Transverse colon (tissue), 4 donors: ENCODE measurements at regions not wholly inside any gene's neighbourhood (a gene's known extent, or its start where the extent isn't known, plus 50 kb on each side); places are given as distances from the start of the nearest gene placed in this dataset.

Experiments used
- DNase-seq: peaks from one replicate; pipeline ENCODE4 v3.0.0-alpha.2; 2019
- H3K27ac ChIP-seq, 4 donors: fragments of 200-600 bp; sonication (generic); 2 replicates each; pipeline ENCODE4 v1.5.1; 2016 to 2018; ENCODE audit warnings: inconsistent platforms in 4 of 4
- H3K27me3 ChIP-seq: fragments of 200-600 bp; sonication (generic); 2 replicates; pipeline ENCODE4 v1.5.1; 2017; ENCODE audit warnings: inconsistent platforms
- H3K36me3 ChIP-seq, 4 donors: fragments of 200-600 bp; sonication (generic); 2 replicates each; pipeline ENCODE4 v1.5.1; 2017 to 2019; ENCODE audit warnings: inconsistent platforms in 4 of 4
- H3K4me1 ChIP-seq, 4 donors: fragments of 200-600 bp; sonication (generic); 2 replicates each; pipeline ENCODE4 v1.5.1; 2017 to 2020; ENCODE audit warnings: inconsistent platforms in 4 of 4
- H3K4me3 ChIP-seq, 4 donors: fragments of 200-600 bp; sonication (generic); 1 replicate in 1 of 4; 2 replicates in 3 of 4; pipeline versions ENCODE4 v1.5.1 to v1.6.1; 2017 to 2019; ENCODE audit warnings: inconsistent platforms in 4 of 4
- H3K9me3 ChIP-seq, 2 donors: fragments of 200-600 bp; sonication (generic); 2 replicates each; pipeline ENCODE4 v1.5.1; 2017 to 2019; ENCODE audit warnings: inconsistent platforms in 2 of 2
- CTCF ChIP-seq, 5 experiments: fragments of 200-600 bp in 3 of 5; fragments of 450-650 bp in 2 of 5; sonication (generic) in 3 of 5; IDR thresholded peaks; 1 replicate in 2 of 5; 2 replicates in 3 of 5; pipeline ENCODE4 v1.5.1; 2016 to 2017; ENCODE audit warnings: antibody characterized with exemption in 5 of 5, inconsistent platforms in 3 of 5, mild to moderate bottlenecking in 2 of 5, moderate library complexity in 1 of 5
- EP300 ChIP-seq: sonication (generic); formaldehyde crosslinking; IDR thresholded peaks from one replicate; pipeline ENCODE4 v1.6.1; 2017; ENCODE audit warnings: antibody characterized with exemption, low read depth
- POLR2A ChIP-seq: fragments of 450-650 bp; IDR thresholded peaks from one replicate; pipeline ENCODE4 v1.6.1; 2016; ENCODE audit warnings: antibody characterized with exemption, mild to moderate bottlenecking, moderate library complexity
- POLR2AphosphoS5 ChIP-seq, 3 donors: sonication (generic); formaldehyde crosslinking; IDR thresholded peaks; one replicate each; pipeline ENCODE4 v1.6.1; 2016; ENCODE audit warnings: antibody characterized with exemption in 3 of 3
- WGBS, 2 donors: methylation state at CpG; one replicate each; pipeline ENCODE4 v1.1.5; 2018; ENCODE audit warnings: low coverage in 1 of 2; 5-methylcytosine and 5-hydroxymethylcytosine counted together
- in situ Hi-C, 4 donors: fragments of 200-750 bp; cut with MboI; loops; one replicate each; pipeline versions ENCODE4 v1.15.0 to v1.15.1; 2017; ENCODE audit warnings: low sequenced_read_pairs in 3 of 4, low pct_ligation_motif_present in 1 of 4, low pct_unique_long_range_greater_than_20kb in 1 of 4
- intact Hi-C: fragments of 100-400 bp; cut with DNase I; formaldehyde crosslinking; loops from one replicate; pipeline ENCODE4 v1.15.1; 2023; ENCODE audit warnings: low total_unique reads

- TF ChIP-seq POLR2A: no peak
- no peak for TF ChIP-seq POLR2AphosphoS5 (IDR thresholded peaks at IDR 0.05)
- no peak for TF ChIP-seq CTCF (IDR thresholded peaks at IDR 0.05)
- TF ChIP-seq EP300: no peak
- no peaks in the 10 kb centered on the region for H3K27me3 ChIP-seq
- H3K27ac ChIP-seq: no peak overlapping the region
- no peaks in the 10 kb centered on the region for H3K36me3 ChIP-seq
- no peaks in the 10 kb centered on the region for H3K9me3 ChIP-seq
- intact Hi-C loops (no loop called here), in situ Hi-C loops (no loop called here)
- no peak overlapping the region for H3K4me3 ChIP-seq
- DNase-seq: no peak
- WGBS, 2 donors: 68 to 73% methylated on average over 9 of the region's 9 CpGs
- peaks cover 12 to 20% (median 13%) of the 10 kb centered on the region in 4 donors for H3K4me1 ChIP-seq
Measured at GRCh38 chr1:201673093-201673492, 134.2 kb downstream of the NAV1 start.

GRCh38 chr1:201673915-201674314 is 135.0 kb downstream of the NAV1 start:
- intact Hi-C loops (no loop called here), in situ Hi-C loops (no loop called here)
- no peak overlapping the region for H3K4me3 ChIP-seq
- 91% methylated on average over 5 of the region's 5 CpGs; no CpG with 5 or more reads in 1 of the 2 donors for WGBS, 2 donors
- no peak overlapping the region for H3K27ac ChIP-seq
- no peaks in the 10 kb centered on the region for H3K9me3 ChIP-seq
- H3K27me3 ChIP-seq: no peaks in the 10 kb centered on the region
- no peak for TF ChIP-seq POLR2AphosphoS5 (IDR thresholded peaks at IDR 0.05)
- TF ChIP-seq CTCF (IDR thresholded peaks at IDR 0.05): no peak
- TF ChIP-seq EP300: no peak
- TF ChIP-seq POLR2A: no peak
- no peak for DNase-seq
- peaks cover 12 to 20% (median 13%) of the 10 kb centered on the region in 4 donors for H3K4me1 ChIP-seq
- no peaks in the 10 kb centered on the region for H3K36me3 ChIP-seq

- H3K4me3 ChIP-seq: no peak overlapping the region
- H3K27me3 ChIP-seq: no peaks in the 10 kb centered on the region
- WGBS, 2 donors: 51 to 73% methylated on average over 3 to 5 of the region's 5 CpGs
- no peak overlapping the region for H3K27ac ChIP-seq
- H3K36me3 ChIP-seq: no peaks in the 10 kb centered on the region
- TF ChIP-seq EP300 (no peak), CTCF (IDR thresholded peaks at IDR 0.05) (no peak), POLR2A (no peak), POLR2AphosphoS5 (IDR thresholded peaks at IDR 0.05) (no peak)
- DNase-seq: no peak
- in situ Hi-C loops: no loop called here
- intact Hi-C loops: no loop called here
- peaks cover 12 to 20% (median 13%) of the 10 kb centered on the region in 4 donors for H3K4me1 ChIP-seq
- H3K9me3 ChIP-seq: no peaks in the 10 kb centered on the region
Measured at GRCh38 chr1:201675143-201675542, 136.2 kb downstream of the NAV1 start.

- Histone ChIP-seq H3K4me1 (peaks cover 12 to 20% (median 13%) of the 10 kb centered on the region in 4 donors), H3K4me3 (no peak overlapping the region), H3K27me3 (no peaks in the 10 kb centered on the region), H3K36me3 (no peaks in the 10 kb centered on the region), H3K27ac (peak overlapping the region; percentile 39 to 69 (median 60)), H3K9me3 (no peaks in the 10 kb centered on the region)
- DNase-seq: peak; percentile 30
- in situ Hi-C loops (no loop called here), intact Hi-C loops (no loop called here)
- WGBS, 2 donors: 0% methylated on average over 3 of the region's 4 CpGs; no CpG with 5 or more reads in 1 of the 2 donors
- TF ChIP-seq POLR2AphosphoS5 (IDR thresholded peaks at IDR 0.05): no peak
- TF ChIP-seq POLR2A: no peak
- no peak for TF ChIP-seq EP300
- TF ChIP-seq CTCF (IDR thresholded peaks at IDR 0.05): no peak
Measured at GRCh38 chr1:201676197-201676596, 137.3 kb downstream of the NAV1 start.
